H1 (cell line): ENCODE measurements at regions not wholly inside any gene's neighbourhood (a gene's known extent, or its start where the extent isn't known, plus 50 kb on each side); places are given as distances from the start of the nearest gene placed in this dataset.

Source experiments
- CHD1 ChIP-seq: IDR thresholded peaks from 2 replicates; pipeline ENCODE4 v1.6.1; 2012; ENCODE audit warnings: low read depth, low read length, improper control_type of control experiment
- EP300 ChIP-seq, 2 experiments: IDR thresholded peaks; 1 replicate in 1 of 2; 2 replicates in 1 of 2; pipeline ENCODE4 v1.6.1; 2011 to 2012; ENCODE audit warnings: low read depth in 2 of 2, low read length in 2 of 2, mild to moderate bottlenecking in 2 of 2, borderline replicate concordance in 1 of 2, inconsistent platforms in 1 of 2, moderate library complexity in 1 of 2
- KDM4A ChIP-seq: IDR thresholded peaks from one replicate; pipeline ENCODE4 v1.7.1; 2012; ENCODE audit warnings: low read depth, mild to moderate bottlenecking, moderate library complexity, low read length, inconsistent platforms; ENCODE audit not compliant: severe bottlenecking
- MAFK ChIP-seq: IDR thresholded peaks from 2 replicates; pipeline ENCODE4 v1.6.1; 2012; ENCODE audit warnings: low read depth, mild to moderate bottlenecking, improper control_type of control experiment, low read length
- RBBP5 ChIP-seq: IDR thresholded peaks from 2 replicates; pipeline ENCODE4 v1.7.1; 2012; ENCODE audit warnings: low read depth, mild to moderate bottlenecking, inconsistent platforms, low read length, moderate library complexity, borderline replicate concordance
- SAP30 ChIP-seq: fragments of 300-600 bp; sonication (generic); IDR thresholded peaks from 2 replicates; pipeline ENCODE4 v1.7.1; 2012; ENCODE audit warnings: low read length, moderate library complexity, mild to moderate bottlenecking, inconsistent platforms; ENCODE audit not compliant: insufficient read depth, insufficient replicate concordance
- SRF ChIP-seq: IDR thresholded peaks from 2 replicates; pipeline ENCODE4 v1.6.1; 2011; ENCODE audit warnings: mild to moderate bottlenecking, low read depth, low read length, moderate library complexity
- TAF1 ChIP-seq: IDR thresholded peaks from 2 replicates; pipeline ENCODE4 v1.6.1; 2011; ENCODE audit warnings: mild to moderate bottlenecking, low read depth, low read length
- TEAD4 ChIP-seq: IDR thresholded peaks from 2 replicates; pipeline ENCODE4 v1.6.1; 2012; ENCODE audit warnings: low read depth, low read length, inconsistent platforms, mixed read lengths

- TF ChIP-seq CHD1 (no peak), EP300 (IDR thresholded peaks at IDR 0.05; ENCODE audit: borderline replicate concordance in 1 of 2, low read depth in 2 of 2, low read length in 2 of 2) (no peak), TEAD4 (no peak), MAFK (no peak), TAF1 (no peak), KDM4A (no peak), RBBP5 (no peak), SRF (no peak), SAP30 (no peak)
Observed at GRCh38 chr6:142700671-142701312, 244.2 kb downstream of the HIVEP2 start (continued).
